H9 (cell line): ENCODE measurements at regions not wholly inside any gene's neighbourhood (a gene's known extent, or its start where the extent isn't known, plus 50 kb on each side); places are given as distances from the start of the nearest gene placed in this dataset.

Source experiments
- DNase-seq: peaks from one replicate; pipeline ENCODE4 v3.0.0-alpha.2; 2017
- H2AFZ ChIP-seq: one replicate; pipeline ENCODE4 v1.6.1; 2013; ENCODE audit warnings: mild to moderate bottlenecking, low read length, control low read depth, moderate library complexity
- H2AK5ac ChIP-seq: 2 replicates; pipeline ENCODE4 v1.6.1; 2013; ENCODE audit warnings: low read length, control low read depth, mixed read lengths; ENCODE audit not compliant: insufficient read length
- H2BK120ac ChIP-seq: one replicate; pipeline ENCODE4 v1.6.1; 2013; ENCODE audit warnings: low read depth, mild to moderate bottlenecking, low read length, control low read depth, inconsistent platforms; ENCODE audit not compliant: poor library complexity, severe bottlenecking
- H2BK12ac ChIP-seq: 2 replicates; pipeline ENCODE4 v1.6.1; 2013; ENCODE audit warnings: low read length, control low read depth, mixed read lengths, low read depth; ENCODE audit not compliant: insufficient read length
- H2BK15ac ChIP-seq: 2 replicates; pipeline ENCODE4 v1.6.1; 2013; ENCODE audit warnings: low read depth, low read length, control low read depth
- H2BK20ac ChIP-seq: one replicate; pipeline ENCODE4 v1.6.1; 2013; ENCODE audit warnings: low read depth, mild to moderate bottlenecking, low read length, control low read depth, inconsistent platforms; ENCODE audit not compliant: poor library complexity, severe bottlenecking
- H2BK5ac ChIP-seq: 2 replicates; pipeline ENCODE4 v1.6.1; 2013; ENCODE audit warnings: low read length, control low read depth, mixed read lengths; ENCODE audit not compliant: insufficient read length
- H3K14ac ChIP-seq: 2 replicates; pipeline ENCODE4 v1.6.1; 2013; ENCODE audit warnings: low read length, control low read depth; ENCODE audit not compliant: insufficient read depth
- H3K18ac ChIP-seq: 2 replicates; pipeline ENCODE4 v1.6.1; 2013; ENCODE audit warnings: low read depth, mild to moderate bottlenecking, mixed read lengths, low read length, control low read depth; ENCODE audit not compliant: insufficient read length
- H3K23ac ChIP-seq: 2 replicates; pipeline ENCODE4 v1.6.1; 2013; ENCODE audit warnings: low read length, control low read depth, mixed read lengths, low read depth; ENCODE audit not compliant: insufficient read length
- H3K23me2 ChIP-seq: 2 replicates; pipeline ENCODE4 v1.6.1; 2013; ENCODE audit warnings: low read depth, mild to moderate bottlenecking, mixed read lengths, low read length, control low read depth; ENCODE audit not compliant: insufficient read length, poor library complexity, severe bottlenecking
- H3K27ac ChIP-seq: 2 replicates; pipeline ENCODE4 v1.5.1; 2013; ENCODE audit warnings: low read length, control low read depth, mixed read lengths, low read depth; ENCODE audit not compliant: insufficient read length
- H3K27me3 ChIP-seq: 2 replicates; pipeline ENCODE4 v1.6.1; 2013; ENCODE audit warnings: low read length, control low read depth, inconsistent platforms; ENCODE audit not compliant: insufficient read depth
- H3K4ac ChIP-seq: 2 replicates; pipeline ENCODE4 v1.6.1; 2013; ENCODE audit warnings: low read depth, mild to moderate bottlenecking, control low read depth, inconsistent platforms, low read length, moderate library complexity
- H3K4me1 ChIP-seq: 2 replicates; pipeline ENCODE4 v1.6.1; 2013; ENCODE audit warnings: low read length, control low read depth, inconsistent platforms; ENCODE audit not compliant: insufficient read depth
- H3K4me2 ChIP-seq: 2 replicates; pipeline ENCODE4 v1.6.1; 2013; ENCODE audit warnings: low read length, control low read depth, mixed read lengths; ENCODE audit not compliant: insufficient read length, insufficient read depth
- H3K56ac ChIP-seq: 2 replicates; pipeline ENCODE4 v1.6.1; 2013; ENCODE audit warnings: low read depth, mild to moderate bottlenecking, mixed read lengths, low read length, control low read depth; ENCODE audit not compliant: insufficient read length
- H3K79me1 ChIP-seq: 2 replicates; pipeline ENCODE4 v1.6.1; 2013; ENCODE audit warnings: low read depth, mild to moderate bottlenecking, moderate library complexity, low read length, control low read depth, inconsistent platforms; ENCODE audit not compliant: insufficient read depth, poor library complexity, severe bottlenecking
- H3K79me2 ChIP-seq: 2 replicates; pipeline ENCODE4 v1.6.1; 2013; ENCODE audit warnings: low read length, control low read depth, inconsistent platforms; ENCODE audit not compliant: insufficient read depth
- H3K9ac ChIP-seq: 2 replicates; pipeline ENCODE4 v1.6.1; 2013; ENCODE audit warnings: low read length, control low read depth, mixed read lengths; ENCODE audit not compliant: insufficient read length; ENCODE audit errors: extremely low read depth
- H3K9me3 ChIP-seq: one replicate; pipeline ENCODE4 v1.6.1; 2013; ENCODE audit warnings: low read depth, low read length, inconsistent platforms; ENCODE audit not compliant: control insufficient read depth
- H3T11ph ChIP-seq: one replicate; pipeline ENCODE4 v1.6.1; 2013; ENCODE audit warnings: mild to moderate bottlenecking, low read length, control low read depth, inconsistent platforms
- H4K20me1 ChIP-seq: one replicate; pipeline ENCODE4 v1.6.1; 2013; ENCODE audit not compliant: control insufficient read depth, insufficient read length, insufficient read depth
- H4K5ac ChIP-seq: 2 replicates; pipeline ENCODE4 v1.6.1; 2013; ENCODE audit warnings: low read depth, mild to moderate bottlenecking, mixed read lengths, low read length, control low read depth; ENCODE audit not compliant: insufficient read length
- H4K8ac ChIP-seq: replicated peaks from 2 replicates; pipeline ENCODE4 v1.6.1; 2013; ENCODE audit warnings: low read length, control low read depth, mixed read lengths, low read depth; ENCODE audit not compliant: insufficient read length
- H4K91ac ChIP-seq: 2 replicates; pipeline ENCODE4 v1.6.1; 2013; ENCODE audit warnings: low read depth, mild to moderate bottlenecking, moderate library complexity, mixed read lengths, low read length, control low read depth; ENCODE audit not compliant: insufficient read length
- H3K27ac Mint-ChIP-seq, 3 experiments: 2 replicates in 2 of 3; 3 replicates in 1 of 3; pipeline ENCODE4 v1.8.0; 2020 to 2021; ENCODE audit warnings: mixed read lengths in 3 of 3, mild to moderate bottlenecking in 1 of 3, moderate library complexity in 1 of 3
- H3K27me3 Mint-ChIP-seq: 2 replicates; pipeline ENCODE4 v1.8.0; 2021; ENCODE audit warnings: low read depth, mild to moderate bottlenecking, moderate library complexity, mixed read lengths
- H3K36me3 Mint-ChIP-seq, 3 experiments: 2 replicates in 2 of 3; 3 replicates in 1 of 3; pipeline ENCODE4 v1.8.0; 2020 to 2021; ENCODE audit warnings: low read depth in 3 of 3, mixed read lengths in 3 of 3; ENCODE audit not compliant: insufficient read depth in 1 of 3
- H3K4me1 Mint-ChIP-seq, 2 experiments: 2 replicates each; pipeline ENCODE4 v1.8.0; 2020; ENCODE audit warnings: mixed read lengths in 2 of 2
- H3K4me3 Mint-ChIP-seq, 2 experiments: 2 replicates in 1 of 2; 3 replicates in 1 of 2; pipeline ENCODE4 v1.8.0; 2020 to 2021; ENCODE audit warnings: mild to moderate bottlenecking in 2 of 2, mixed read lengths in 2 of 2, moderate library complexity in 1 of 2
- H3K9me3 Mint-ChIP-seq, 2 experiments: 2 replicates in 1 of 2; 3 replicates in 1 of 2; pipeline ENCODE4 v1.8.0; 2020; ENCODE audit warnings: mild to moderate bottlenecking in 2 of 2, mixed read lengths in 2 of 2, moderate library complexity in 1 of 2
- WGBS: extraction: QIAGEN DNeasy Blood & Tissue Kit; methylation state at CpG from one replicate; pipeline ENCODE4 v1.1.7; 2013; ENCODE audit warnings: missing lambda C conversion rate, low lambda C conversion rate, mixed read lengths; ENCODE audit not compliant: insufficient read length; ENCODE audit errors: extremely low coverage; 5-methylcytosine and 5-hydroxymethylcytosine counted together
- TF ChIP-seq, protein P1 (sequence below): fragments of 200-600 bp; sonication (generic); conservative IDR thresholded peaks from 3 replicates; pipeline ENCODE4 v1.8.0; 2021; ENCODE audit warnings: antibody characterized with exemption, mild to moderate bottlenecking

DNA sequence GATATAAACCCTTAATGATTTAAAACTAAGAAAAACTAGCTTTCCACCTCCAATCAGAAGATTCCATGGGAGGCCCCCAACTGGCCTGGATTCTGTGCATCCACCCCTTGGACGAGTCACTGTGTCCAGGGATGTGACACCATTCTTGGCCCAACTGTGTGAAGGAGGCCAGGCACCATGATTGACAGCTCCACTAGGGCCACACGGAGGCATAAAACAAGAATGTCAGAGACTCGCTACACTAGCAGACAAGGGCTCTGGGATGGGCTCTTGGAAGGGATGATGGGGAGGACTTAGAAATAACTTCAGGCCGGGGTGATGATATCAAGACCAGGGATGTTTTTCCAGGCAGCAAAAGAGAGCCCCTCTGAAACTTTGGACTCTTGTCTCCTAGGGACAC, 117.8 kb upstream of the GNAO1 start:
- Mint-ChIP-seq H3K4me3 (no peak overlapping the region), H3K27me3 (no peaks in the 10 kb centered on the region; the same call in 1 of the 2 replicates)

More for the DNA sequence above, 117.8 kb upstream of the GNAO1 start:
- H2AFZ ChIP-seq = no peak overlapping the region
- no peak overlapping the region for H3K9ac ChIP-seq
- no peaks in the 10 kb centered on the region for H3K27me3 ChIP-seq
- H3K4ac ChIP-seq = no peak overlapping the region
- no peaks in the 10 kb centered on the region for H3K79me2 ChIP-seq
- Mint-ChIP-seq H3K9me3 (no peaks in the 10 kb centered on the region), H3K4me1 (peaks cover 2 to 4% of the 10 kb centered on the region in 2 experiments; a peak in 3 of 4 replicates), H3K27ac (no peak overlapping the region), H3K36me3 (no peaks in the 10 kb centered on the region)
- H3K4me1 ChIP-seq = no peaks in the 10 kb centered on the region
- no CpG with 5 or more reads among the region's 4 CpGs for WGBS
- H2BK12ac ChIP-seq = no peak overlapping the region
- no peak overlapping the region for H3K27ac ChIP-seq
- no peaks in the 10 kb centered on the region for H4K20me1 ChIP-seq
- no peak overlapping the region for H2BK5ac ChIP-seq
- H2BK20ac ChIP-seq = no peak overlapping the region
- no peak overlapping the region for H2BK120ac ChIP-seq
- no peak overlapping the region for H4K8ac ChIP-seq
- no peak overlapping the region for H2BK15ac ChIP-seq
- DNase-seq = no peak
- no peak overlapping the region for H3K56ac ChIP-seq
- H3K9me3 ChIP-seq = no peaks in the 10 kb centered on the region
- H3K23me2 ChIP-seq = no peaks in the 10 kb centered on the region
- no peak overlapping the region for H4K5ac ChIP-seq
- H3K4me2 ChIP-seq = no peak overlapping the region
- H3K18ac ChIP-seq = no peak overlapping the region
- no peak overlapping the region for H3K14ac ChIP-seq
- no peak overlapping the region for H3K23ac ChIP-seq
- no peaks in the 10 kb centered on the region for H3K79me1 ChIP-seq
- no peak overlapping the region for H3T11ph ChIP-seq
- TF ChIP-seq, protein P1, sequence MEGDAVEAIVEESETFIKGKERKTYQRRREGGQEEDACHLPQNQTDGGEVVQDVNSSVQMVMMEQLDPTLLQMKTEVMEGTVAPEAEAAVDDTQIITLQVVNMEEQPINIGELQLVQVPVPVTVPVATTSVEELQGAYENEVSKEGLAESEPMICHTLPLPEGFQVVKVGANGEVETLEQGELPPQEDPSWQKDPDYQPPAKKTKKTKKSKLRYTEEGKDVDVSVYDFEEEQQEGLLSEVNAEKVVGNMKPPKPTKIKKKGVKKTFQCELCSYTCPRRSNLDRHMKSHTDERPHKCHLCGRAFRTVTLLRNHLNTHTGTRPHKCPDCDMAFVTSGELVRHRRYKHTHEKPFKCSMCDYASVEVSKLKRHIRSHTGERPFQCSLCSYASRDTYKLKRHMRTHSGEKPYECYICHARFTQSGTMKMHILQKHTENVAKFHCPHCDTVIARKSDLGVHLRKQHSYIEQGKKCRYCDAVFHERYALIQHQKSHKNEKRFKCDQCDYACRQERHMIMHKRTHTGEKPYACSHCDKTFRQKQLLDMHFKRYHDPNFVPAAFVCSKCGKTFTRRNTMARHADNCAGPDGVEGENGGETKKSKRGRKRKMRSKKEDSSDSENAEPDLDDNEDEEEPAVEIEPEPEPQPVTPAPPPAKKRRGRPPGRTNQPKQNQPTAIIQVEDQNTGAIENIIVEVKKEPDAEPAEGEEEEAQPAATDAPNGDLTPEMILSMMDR = no peak
- H4K91ac ChIP-seq = no peak overlapping the region
- H2AK5ac ChIP-seq = no peak overlapping the region
